ENCODE measurements at regions not wholly inside any gene's neighbourhood (a gene's known extent, or its start where the extent isn't known, plus 50 kb on each side); places are given as distances from the start of the nearest gene placed in this dataset.

GRCh38 chr5:126070481-126070880 lies 352.7 kb upstream of the GRAMD2B start:
- no peak for TF ChIP-seq CTCF (IDR thresholded peaks at IDR 0.05)
- ATAC-seq (ENCODE audit: low FRiP score) = no peak

GRCh38 chr5:126074538-126074937 lies 348.7 kb upstream of the GRAMD2B start:
- TF ChIP-seq CTCF (IDR thresholded peaks at IDR 0.05) = no peak
- DNase-seq (ENCODE audit: low spot score) = no peak
- ATAC-seq (ENCODE audit: low FRiP score) = no peak

More at GRCh38 chr5:126070481-126070880, 352.7 kb upstream of the GRAMD2B start:
- no peak for DNase-seq (ENCODE audit: low spot score)

- no peak for ATAC-seq (ENCODE audit: low FRiP score)
- TF ChIP-seq CTCF (IDR thresholded peaks at IDR 0.05) = no peak
- DNase-seq (ENCODE audit: low spot score) = no peak
Observed at GRCh38 chr5:126079266-126079665, 343.9 kb upstream of the GRAMD2B start.

- DNase-seq (ENCODE audit: low spot score) (no peak), ATAC-seq (ENCODE audit: low FRiP score) (no peak)
- TF ChIP-seq CTCF (IDR thresholded peaks at IDR 0.05) = no peak
Observed at GRCh38 chr5:126081209-126081608, 342.0 kb upstream of the GRAMD2B start.

- TF ChIP-seq CTCF (IDR thresholded peaks at IDR 0.05) = no peak
- no peak for DNase-seq (ENCODE audit: low spot score)
- no peak for ATAC-seq (ENCODE audit: low FRiP score)
Observed at GRCh38 chr5:126093041-126093440, 330.2 kb upstream of the GRAMD2B start.

GRCh38 chr5:126093718-126094117 lies 329.5 kb upstream of the GRAMD2B start:
- no peak for ATAC-seq (ENCODE audit: low FRiP score)
- no peak for TF ChIP-seq CTCF (IDR thresholded peaks at IDR 0.05)

GRCh38 chr5:126094991-126095390 lies 328.2 kb upstream of the GRAMD2B start:
- no peak for DNase-seq (ENCODE audit: low spot score)
- no peak for ATAC-seq (ENCODE audit: low FRiP score)
- TF ChIP-seq CTCF (IDR thresholded peaks at IDR 0.05) = no peak

More at GRCh38 chr5:126093718-126094117, 329.5 kb upstream of the GRAMD2B start:
- no peak for DNase-seq (ENCODE audit: low spot score)

Measured in omental fat pad (tissue), 3 donors.